ENCODE measurements at regions not wholly inside any gene's neighbourhood (a gene's known extent, or its start where the extent isn't known, plus 50 kb on each side); places are given as distances from the start of the nearest gene placed in this dataset.

DNA sequence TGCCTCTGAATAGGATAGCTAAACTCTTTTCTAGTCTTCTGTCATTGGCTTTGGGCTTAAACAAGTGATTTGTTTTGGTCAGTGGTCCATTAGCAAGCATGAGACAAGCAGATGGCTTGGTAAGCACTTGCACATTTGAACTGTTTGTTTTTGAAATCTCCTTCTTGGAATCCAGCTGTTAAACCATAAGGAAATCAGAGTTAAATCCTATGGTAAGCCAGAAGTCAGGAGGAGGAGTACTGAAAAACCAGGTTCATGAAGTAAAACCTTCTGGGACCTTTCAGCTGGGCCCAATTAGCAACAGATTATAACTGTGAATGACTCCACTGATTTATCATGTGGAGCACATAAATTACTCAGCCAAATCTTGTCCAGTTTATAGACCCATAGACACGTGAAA is 1042.5 kb upstream of the PABPC4L start:
- WGBS, 2 experiments (ENCODE audit: low coverage in 1 of 2, low lambda C conversion rate in 2 of 2, missing lambda C conversion rate in 2 of 2) = 0 to 3% methylated on average over 1 of the region's 1 CpG
- DNase-seq = no peak

DNA sequence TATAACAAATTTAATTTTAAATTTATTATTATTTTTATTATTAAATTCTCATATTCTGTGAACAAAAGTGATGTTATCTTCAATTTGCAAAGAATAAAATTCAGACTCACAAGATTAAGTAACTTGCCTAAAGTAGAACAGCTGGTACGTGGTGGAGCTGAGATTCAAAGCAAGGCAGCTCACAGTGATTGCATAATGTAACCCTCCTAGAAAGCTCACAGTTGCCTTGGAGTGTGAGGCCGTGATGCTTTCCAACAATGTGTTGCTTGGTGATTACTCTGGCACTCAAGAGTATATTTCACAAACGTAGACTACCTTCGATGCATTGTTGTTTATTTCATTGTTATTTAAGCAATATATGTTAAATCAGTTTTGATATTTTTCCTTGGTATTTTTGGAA is 1039.2 kb upstream of the PABPC4L start:
- Histone ChIP-seq H4K20me1 (ENCODE audit: insufficient read depth) (no peaks in the 10 kb centered on the region), H3K27ac (no peak overlapping the region), H3K36me3 (ENCODE audit: low read depth) (no peaks in the 10 kb centered on the region), H3K27me3 (replicated peaks; ENCODE audit: insufficient read depth) (no peaks in the 10 kb centered on the region), H3K4me3 (no peak overlapping the region), H3K79me2 (ENCODE audit: insufficient read depth) (no peaks in the 10 kb centered on the region), H3K9me2 (ENCODE audit: insufficient read depth) (no peaks in the 10 kb centered on the region), H3K9ac (no peak overlapping the region), H3K4me2 (ENCODE audit: unreplicated experiment) (no peak overlapping the region), H3K9me3 (ENCODE audit: low read depth) (no peaks in the 10 kb centered on the region), H2AFZ (no peak overlapping the region), H3F3A (ENCODE audit: insufficient read depth) (no peaks in the 10 kb centered on the region), H3K4me1 (ENCODE audit: insufficient read depth) (no peaks in the 10 kb centered on the region)
- in situ Hi-C loops (cut with MboI) = no loop called here
- WGBS, 2 experiments (ENCODE audit: low coverage in 1 of 2, low lambda C conversion rate in 2 of 2, missing lambda C conversion rate in 2 of 2) = 15 to 21% methylated on average over 4 of the region's 4 CpGs
- TF ChIP-seq EZH2 (IDR thresholded peaks at IDR 0.05; ENCODE audit: insufficient read depth, poor library complexity, severe bottlenecking) (no peak), EZH2phosphoT487 (IDR thresholded peaks at IDR 0.05; ENCODE audit: insufficient read depth, low read depth) (no peak)
- no peak for DNase-seq

More for the DNA sequence above, 1042.5 kb upstream of the PABPC4L start:
- TF ChIP-seq EZH2 (IDR thresholded peaks at IDR 0.05; ENCODE audit: insufficient read depth, poor library complexity, severe bottlenecking) = no peak
- TF ChIP-seq EZH2phosphoT487 (IDR thresholded peaks at IDR 0.05; ENCODE audit: insufficient read depth, low read depth) = no peak
- Histone ChIP-seq H3K79me2 (ENCODE audit: insufficient read depth) (no peaks in the 10 kb centered on the region), H3K4me3 (no peak overlapping the region), H3K4me2 (ENCODE audit: unreplicated experiment) (no peak overlapping the region), H3K9me2 (ENCODE audit: insufficient read depth) (no peaks in the 10 kb centered on the region), H3K4me1 (ENCODE audit: insufficient read depth) (no peaks in the 10 kb centered on the region), H3K36me3 (ENCODE audit: low read depth) (no peaks in the 10 kb centered on the region), H3K9me3 (ENCODE audit: low read depth) (no peaks in the 10 kb centered on the region), H4K20me1 (ENCODE audit: insufficient read depth) (no peaks in the 10 kb centered on the region), H2AFZ (no peak overlapping the region), H3K9ac (no peak overlapping the region), H3F3A (ENCODE audit: insufficient read depth) (no peaks in the 10 kb centered on the region), H3K27me3 (replicated peaks; ENCODE audit: insufficient read depth) (no peaks in the 10 kb centered on the region), H3K27ac (no peak overlapping the region)
- in situ Hi-C loops (cut with MboI) = no loop called here

DNA sequence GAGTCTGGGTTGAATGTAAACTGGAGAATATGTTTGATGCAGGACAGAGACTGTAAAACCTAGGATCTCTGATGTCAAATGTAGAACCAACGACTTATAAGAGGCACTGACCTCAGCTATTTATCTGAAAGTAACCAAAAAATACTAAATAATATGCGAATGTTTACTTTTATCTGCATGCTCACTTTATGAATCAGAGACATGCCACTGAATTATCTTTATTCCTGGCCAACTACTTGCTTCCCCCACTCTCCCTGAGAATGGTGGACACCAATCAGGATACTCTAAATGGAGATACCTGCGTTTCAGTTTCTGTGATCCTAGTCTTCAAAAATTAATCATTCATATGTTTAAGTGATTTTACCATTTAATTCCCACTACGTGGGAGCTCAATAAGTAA is 1038.4 kb upstream of the PABPC4L start:
- in situ Hi-C loops (cut with MboI) = no loop called here
- no peaks in the 10 kb centered on the region for H3K79me2 ChIP-seq (ENCODE audit: insufficient read depth)
- H3K4me2 ChIP-seq (ENCODE audit: unreplicated experiment) = no peak overlapping the region

DNA sequence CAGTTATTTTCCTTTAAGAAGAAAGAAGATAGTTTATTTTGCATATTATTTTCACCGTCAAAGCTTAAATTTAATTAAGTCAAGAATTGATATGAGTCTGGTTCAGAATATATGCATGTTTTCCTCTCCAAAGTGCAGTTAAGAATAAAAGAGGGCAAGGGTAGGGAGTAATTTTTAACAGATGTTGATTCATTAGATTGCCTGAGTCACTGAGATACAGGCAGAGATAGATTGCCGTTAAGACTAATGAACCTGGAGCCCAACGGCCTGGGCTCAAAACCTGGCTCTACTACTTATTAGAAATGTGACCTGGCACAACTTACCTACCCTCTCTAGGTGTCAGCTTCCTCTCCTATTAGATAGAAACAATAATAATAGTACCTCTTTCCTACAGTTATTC is 1037.4 kb upstream of the PABPC4L start:
- Histone ChIP-seq H3K9me3 (ENCODE audit: low read depth) (no peaks in the 10 kb centered on the region), H3K27ac (no peak overlapping the region), H3K9me2 (ENCODE audit: insufficient read depth) (no peaks in the 10 kb centered on the region), H3K4me2 (ENCODE audit: unreplicated experiment) (no peak overlapping the region), H2AFZ (no peak overlapping the region), H3K79me2 (ENCODE audit: insufficient read depth) (no peaks in the 10 kb centered on the region), H3K4me3 (no peak overlapping the region), H4K20me1 (ENCODE audit: insufficient read depth) (no peaks in the 10 kb centered on the region), H3K9ac (no peak overlapping the region), H3K27me3 (replicated peaks; ENCODE audit: insufficient read depth) (no peaks in the 10 kb centered on the region), H3F3A (ENCODE audit: insufficient read depth) (no peaks in the 10 kb centered on the region), H3K36me3 (ENCODE audit: low read depth) (no peaks in the 10 kb centered on the region), H3K4me1 (ENCODE audit: insufficient read depth) (no peaks in the 10 kb centered on the region)
- no peak for DNase-seq
- in situ Hi-C loops (cut with MboI) = no loop called here
- WGBS, 2 experiments (ENCODE audit: low coverage in 1 of 2, low lambda C conversion rate in 2 of 2, missing lambda C conversion rate in 2 of 2) = 1 to 2% methylated on average over 3 of the region's 3 CpGs
- no peak for TF ChIP-seq EZH2 (IDR thresholded peaks at IDR 0.05; ENCODE audit: insufficient read depth, poor library complexity, severe bottlenecking)
- no peak for TF ChIP-seq EZH2phosphoT487 (IDR thresholded peaks at IDR 0.05; ENCODE audit: insufficient read depth, low read depth)

More for the DNA sequence above, 1038.4 kb upstream of the PABPC4L start:
- Histone ChIP-seq H3K9me2 (ENCODE audit: insufficient read depth) (no peaks in the 10 kb centered on the region), H3K4me3 (no peak overlapping the region), H4K20me1 (ENCODE audit: insufficient read depth) (no peaks in the 10 kb centered on the region), H2AFZ (no peak overlapping the region), H3F3A (ENCODE audit: insufficient read depth) (no peaks in the 10 kb centered on the region), H3K9ac (no peak overlapping the region), H3K9me3 (ENCODE audit: low read depth) (no peaks in the 10 kb centered on the region), H3K27me3 (replicated peaks; ENCODE audit: insufficient read depth) (no peaks in the 10 kb centered on the region), H3K36me3 (ENCODE audit: low read depth) (no peaks in the 10 kb centered on the region), H3K27ac (no peak overlapping the region), H3K4me1 (ENCODE audit: insufficient read depth) (no peaks in the 10 kb centered on the region)
- DNase-seq = no peak
- TF ChIP-seq EZH2 (IDR thresholded peaks at IDR 0.05; ENCODE audit: insufficient read depth, poor library complexity, severe bottlenecking) (no peak), EZH2phosphoT487 (IDR thresholded peaks at IDR 0.05; ENCODE audit: insufficient read depth, low read depth) (no peak)
- WGBS, 2 experiments (ENCODE audit: low coverage in 1 of 2, low lambda C conversion rate in 2 of 2, missing lambda C conversion rate in 2 of 2) = 4 to 6% methylated on average over 4 of the region's 4 CpGs

DNA sequence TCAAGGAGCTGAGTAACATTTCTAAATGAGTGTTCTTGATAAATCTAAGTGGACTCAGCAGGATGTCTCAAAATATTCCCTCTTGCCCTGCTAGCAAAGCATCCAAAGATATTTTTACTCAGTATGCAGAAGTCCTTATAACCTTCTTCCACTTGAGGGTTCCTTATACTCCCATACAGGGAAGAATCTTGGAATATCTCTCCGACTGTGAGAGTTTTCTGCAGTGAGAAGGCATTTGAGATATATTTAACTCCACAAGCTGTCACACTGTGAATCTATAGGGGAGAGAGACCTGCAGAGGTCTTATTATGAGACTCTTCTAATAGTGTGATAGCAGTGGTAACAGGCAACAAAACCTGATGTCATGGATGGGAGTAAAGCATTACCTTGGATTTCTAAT is 1034.5 kb upstream of the PABPC4L start:
- Histone ChIP-seq H3F3A (ENCODE audit: insufficient read depth) (no peaks in the 10 kb centered on the region), H3K27ac (no peak overlapping the region), H3K79me2 (ENCODE audit: insufficient read depth) (no peaks in the 10 kb centered on the region), H3K4me2 (ENCODE audit: unreplicated experiment) (no peak overlapping the region), H3K9ac (no peak overlapping the region), H3K9me2 (ENCODE audit: insufficient read depth) (no peaks in the 10 kb centered on the region), H3K4me3 (no peak overlapping the region), H3K27me3 (replicated peaks; ENCODE audit: insufficient read depth) (no peaks in the 10 kb centered on the region), H2AFZ (no peak overlapping the region), H4K20me1 (ENCODE audit: insufficient read depth) (no peaks in the 10 kb centered on the region), H3K4me1 (ENCODE audit: insufficient read depth) (no peaks in the 10 kb centered on the region), H3K9me3 (ENCODE audit: low read depth) (no peaks in the 10 kb centered on the region), H3K36me3 (ENCODE audit: low read depth) (no peaks in the 10 kb centered on the region)
- in situ Hi-C loops (cut with MboI) = no loop called here
- TF ChIP-seq EZH2 (IDR thresholded peaks at IDR 0.05; ENCODE audit: insufficient read depth, poor library complexity, severe bottlenecking) = no peak
- no peak for TF ChIP-seq EZH2phosphoT487 (IDR thresholded peaks at IDR 0.05; ENCODE audit: insufficient read depth, low read depth)
- DNase-seq = no peak
- WGBS, 2 experiments (ENCODE audit: low coverage in 1 of 2, low lambda C conversion rate in 2 of 2, missing lambda C conversion rate in 2 of 2) = 4 to 17% methylated on average over 1 of the region's 1 CpG

Data from GM23248 (cell line).